HepG2 (cell line): ENCODE measurements at regions not wholly inside any gene's neighbourhood (a gene's known extent, or its start where the extent isn't known, plus 50 kb on each side); places are given as distances from the start of the nearest gene placed in this dataset.

Experiments used
- ATAC-seq: fragments of 200-7000 bp; cut with Tn5 transposase; 3 replicates; pipeline ENCODE4 v1.9.1; 2020; ENCODE audit warnings: mild to moderate bottlenecking, moderate library complexity
- BruUV-seq: library from RNA; stranded (reverse); fragments of 400-500 nt; replicated peaks from 2 replicates; lab custom pipeline; 2021; lab: Mats Ljungman, UMichigan
- CTCF ChIA-PET: fragments of 300-600 bp; formaldehyde crosslinking; extraction: SDS; loops from one replicate; lab custom pipeline; 2021; ENCODE audit warnings: low total read pairs, inconsistent platforms, low intra/inter-chr PET ratio; lab: Yijun Ruan, JAX
- POLR2A ChIA-PET: fragments of 350-600 bp; sonication (Branson Sonifier 250); formaldehyde crosslinking; loops from one replicate; lab custom pipeline; 2020; ENCODE audit warnings: antibody characterized with exemption, inconsistent platforms; lab: Yijun Ruan, JAX
- DNase-seq: peaks from one replicate; pipeline ENCODE4 v3.0.0-alpha.2; 2015; ENCODE audit warnings: low spot score
- FAIRE-seq: peaks from 3 replicates; lab custom pipeline; 2011; peaks lifted over from hg19 to GRCh38; lab: Jason Lieb, UNC
- H2AFZ ChIP-seq: one replicate; pipeline ENCODE4 v1.6.1; 2011; ENCODE audit warnings: low read length, inconsistent platforms
- H3K27ac ChIP-seq: fragments of 300-600 bp; 3 replicates; pipeline ENCODE4 v1.8.0; 2011; ENCODE audit warnings: mixed run types, mild to moderate bottlenecking, mixed read lengths, low read length, inconsistent platforms; ENCODE audit not compliant: insufficient read depth; ENCODE audit errors: extremely low read length
- H3K27me3 ChIP-seq, 2 experiments: fragments of 200-600 bp in 1 of 2; 2 replicates in 1 of 2; 3 replicates in 1 of 2; pipeline versions ENCODE4 v1.6.0 to v1.8.0; 2011; ENCODE audit warnings: low read length in 2 of 2, mild to moderate bottlenecking in 2 of 2, moderate library complexity in 2 of 2, inconsistent platforms in 1 of 2; ENCODE audit not compliant: insufficient read depth in 2 of 2, control insufficient read depth in 1 of 2
- H3K36me3 ChIP-seq, 2 experiments: fragments of 200-600 bp in 1 of 2; replicated peaks in 1 of 2; 2 replicates in 1 of 2; 3 replicates in 1 of 2; pipeline versions ENCODE4 v1.5.1 to v1.8.0; 2011; ENCODE audit warnings: low read length in 2 of 2, inconsistent platforms in 1 of 2; ENCODE audit not compliant: insufficient read depth in 2 of 2, control insufficient read depth in 1 of 2
- H3K4me1 ChIP-seq: 2 replicates; pipeline ENCODE4 v1.5.1; 2012; ENCODE audit warnings: low read length, inconsistent platforms; ENCODE audit not compliant: insufficient read depth
- H3K4me2 ChIP-seq: 2 replicates; pipeline ENCODE4 v1.6.0; 2011; ENCODE audit warnings: low read depth, low read length, inconsistent platforms
- H3K4me3 ChIP-seq, 3 experiments: fragments of 200-600 bp in 1 of 3; sonication (generic), shearing (Covaris generic) in 1 of 3; replicated peaks in 1 of 3; 2 replicates each; pipeline ENCODE4 v1.5.1; 2011 to 2016; ENCODE audit warnings: low read length in 3 of 3, inconsistent platforms in 2 of 3, low read depth in 2 of 3, mild to moderate bottlenecking in 2 of 3, control low read depth in 1 of 3, mixed read lengths in 1 of 3; ENCODE audit not compliant: insufficient read depth in 1 of 3
- H3K79me2 ChIP-seq: one replicate; pipeline ENCODE4 v1.6.1; 2011; ENCODE audit warnings: low read length, inconsistent platforms; ENCODE audit not compliant: insufficient read depth
- H3K9ac ChIP-seq: 2 replicates; pipeline ENCODE4 v1.6.0; 2011; ENCODE audit warnings: mild to moderate bottlenecking, low read depth, low read length, inconsistent platforms; ENCODE audit not compliant: insufficient read depth
- H3K9me3 ChIP-seq: 2 replicates; pipeline ENCODE4 v1.5.1; 2012; ENCODE audit warnings: mild to moderate bottlenecking, low read length
- H4K20me1 ChIP-seq: 2 replicates; pipeline ENCODE4 v1.6.0; 2011; ENCODE audit warnings: inconsistent platforms, mild to moderate bottlenecking, low read length, moderate library complexity; ENCODE audit not compliant: insufficient read depth
- HOXA3 ChIP-seq: sonication (generic); formaldehyde crosslinking; IDR thresholded peaks from 2 replicates; pipeline ENCODE4 v1.5.0; 2020; ENCODE audit warnings: missing genetic modification reagents
- KDM1A ChIP-seq: IDR thresholded peaks from 2 replicates; pipeline ENCODE4 v1.6.1; 2016; ENCODE audit warnings: missing compliant biosample characterization
- ZEB1 ChIP-seq: IDR thresholded peaks from 2 replicates; pipeline ENCODE4 v1.6.1; 2012; ENCODE audit warnings: mild to moderate bottlenecking, low read depth, inconsistent platforms; ENCODE audit not compliant: insufficient replicate concordance
- WGBS: methylation state at CpG from one replicate; pipeline ENCODE4 v1.1.6; 2017; ENCODE audit warnings: low lambda C conversion rate; 5-methylcytosine and 5-hydroxymethylcytosine counted together
- in situ Hi-C: cut with HindIII; loops from 2 replicates; pipeline ENCODE4 v1.10.0; 2017; ENCODE audit warnings: low pct_unique_long_range_greater_than_20kb; ENCODE audit not compliant: extremely low pct_ligation_motif_present
- intact Hi-C: fragments of 100-400 bp; cut with micrococcal nuclease; formaldehyde crosslinking; loops from one replicate; pipeline ENCODE4 v1.10.0; 2022; ENCODE audit not compliant: unreplicated experiment
- TF ChIP-seq, protein P1 (sequence below): sonication (generic); formaldehyde crosslinking; IDR thresholded peaks from 2 replicates; pipeline ENCODE4 v1.5.0; 2020; ENCODE audit warnings: mild to moderate bottlenecking, missing genetic modification reagents
- TF ChIP-seq, protein P2 (sequence below): IDR thresholded peaks from 2 replicates; pipeline ENCODE4 v1.6.1; 2016

DNA sequence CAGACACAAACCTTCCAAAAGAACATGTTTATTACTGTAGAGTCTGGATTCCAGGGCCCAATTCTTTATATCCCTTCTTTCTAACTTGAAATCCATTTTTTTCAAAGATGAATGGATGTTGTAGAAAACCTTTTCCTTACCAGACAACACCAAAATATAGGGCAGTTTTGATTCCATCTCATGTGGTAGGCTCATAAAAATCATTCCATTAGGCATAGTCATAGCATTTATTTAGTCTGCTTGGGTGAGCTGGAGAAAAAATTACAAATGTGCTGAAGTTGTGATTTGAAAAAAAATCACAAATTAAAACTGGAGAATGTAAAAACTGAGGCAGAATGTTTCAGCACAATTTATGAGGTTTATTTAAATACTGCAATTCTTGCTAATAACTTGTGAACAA, 199.3 kb upstream of the TBC1D5 start:
- CTCF ChIA-PET: no interaction called here

DNA sequence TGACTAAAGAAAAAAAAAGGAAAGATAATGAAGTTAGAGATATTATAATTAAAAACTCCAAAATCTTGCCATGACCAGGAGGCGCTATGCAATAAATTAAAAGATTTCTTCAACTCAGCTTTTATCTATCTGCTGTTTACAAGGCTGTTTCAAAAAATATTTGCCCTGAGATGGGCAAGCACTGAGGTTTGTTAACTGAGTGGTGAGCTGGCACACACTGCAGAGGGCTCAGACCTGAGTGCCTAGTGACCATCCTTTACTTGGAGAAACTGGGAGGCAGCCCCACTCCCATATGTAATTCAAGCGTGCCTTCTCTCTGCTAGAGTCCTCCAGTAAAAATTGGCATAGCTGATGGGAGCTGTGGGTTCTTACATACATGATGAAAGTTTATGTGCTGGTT, 198.7 kb upstream of the TBC1D5 start:
- in situ Hi-C loops (no loop called here), intact Hi-C loops (no loop called here)
- ChIA-PET CTCF (no interaction called here), POLR2A (no interaction called here)
- DNase-seq (no peak), ATAC-seq (no peak), FAIRE-seq (no peak)
- Histone ChIP-seq H3K27ac (no peak overlapping the region), H3K27me3 (peaks cover 0 to 8% of the 10 kb centered on the region in 2 experiments; a peak in 1 of 5 replicates), H3K4me1 (no peaks in the 10 kb centered on the region), H2AFZ (no peak overlapping the region), H3K36me3 (no peaks in the 10 kb centered on the region), H3K4me2 (no peak overlapping the region), H4K20me1 (no peaks in the 10 kb centered on the region), H3K79me2 (no peaks in the 10 kb centered on the region), H3K4me3 (no peak overlapping the region), H3K9me3 (no peaks in the 10 kb centered on the region), H3K9ac (no peak overlapping the region)
- no peak for TF ChIP-seq KDM1A (CRISPR knock-in tag)
- TF ChIP-seq, protein P1, sequence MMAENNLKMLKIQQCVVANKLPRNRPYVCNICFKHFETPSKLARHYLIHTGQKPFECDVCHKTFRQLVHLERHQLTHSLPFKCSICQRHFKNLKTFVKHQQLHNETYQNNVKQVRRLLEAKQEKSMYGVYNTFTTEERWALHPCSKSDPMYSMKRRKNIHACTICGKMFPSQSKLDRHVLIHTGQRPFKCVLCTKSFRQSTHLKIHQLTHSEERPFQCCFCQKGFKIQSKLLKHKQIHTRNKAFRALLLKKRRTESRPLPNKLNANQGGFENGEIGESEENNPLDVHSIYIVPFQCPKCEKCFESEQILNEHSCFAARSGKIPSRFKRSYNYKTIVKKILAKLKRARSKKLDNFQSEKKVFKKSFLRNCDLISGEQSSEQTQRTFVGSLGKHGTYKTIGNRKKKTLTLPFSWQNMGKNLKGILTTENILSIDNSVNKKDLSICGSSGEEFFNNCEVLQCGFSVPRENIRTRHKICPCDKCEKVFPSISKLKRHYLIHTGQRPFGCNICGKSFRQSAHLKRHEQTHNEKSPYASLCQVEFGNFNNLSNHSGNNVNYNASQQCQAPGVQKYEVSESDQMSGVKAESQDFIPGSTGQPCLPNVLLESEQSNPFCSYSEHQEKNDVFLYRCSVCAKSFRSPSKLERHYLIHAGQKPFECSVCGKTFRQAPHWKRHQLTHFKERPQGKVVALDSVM (CRISPR knock-in tag): no peak
- TF ChIP-seq ZEB1: no peak
- WGBS: 7% methylated on average over 2 of the region's 2 CpGs
- no TSS peak for BruUV-seq

More for the DNA sequence above, 199.3 kb upstream of the TBC1D5 start:
- in situ Hi-C loops: no loop called here
- intact Hi-C loops: no loop called here
- no peak overlapping the region for H3K4me3 ChIP-seq
- POLR2A ChIA-PET: no interaction called here
- H3K79me2 ChIP-seq: no peaks in the 10 kb centered on the region
- H3K4me1 ChIP-seq: no peaks in the 10 kb centered on the region
- H3K9ac ChIP-seq: no peak overlapping the region
- H3K27me3 ChIP-seq: peaks cover 0 to 8% of the 10 kb centered on the region in 2 experiments; a peak in 1 of 5 replicates
- H3K4me2 ChIP-seq: no peak overlapping the region
- no peak for ATAC-seq
- no peak for DNase-seq
- FAIRE-seq: no peak
- no peak overlapping the region for H2AFZ ChIP-seq
- H3K36me3 ChIP-seq: no peaks in the 10 kb centered on the region
- no peak overlapping the region for H3K27ac ChIP-seq
- TF ChIP-seq, protein P2, sequence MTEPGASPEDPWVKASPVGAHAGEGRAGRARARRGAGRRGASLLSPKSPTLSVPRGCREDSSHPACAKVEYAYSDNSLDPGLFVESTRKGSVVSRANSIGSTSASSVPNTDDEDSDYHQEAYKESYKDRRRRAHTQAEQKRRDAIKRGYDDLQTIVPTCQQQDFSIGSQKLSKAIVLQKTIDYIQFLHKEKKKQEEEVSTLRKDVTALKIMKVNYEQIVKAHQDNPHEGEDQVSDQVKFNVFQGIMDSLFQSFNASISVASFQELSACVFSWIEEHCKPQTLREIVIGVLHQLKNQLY (CRISPR knock-in tag): no peak
- TF ChIP-seq HOXA3 (CRISPR knock-in tag): no peak
- no TSS peak for BruUV-seq
- H4K20me1 ChIP-seq: no peaks in the 10 kb centered on the region
- no peaks in the 10 kb centered on the region for H3K9me3 ChIP-seq
